ENCODE measurements at regions not wholly inside any gene's neighbourhood (a gene's known extent, or its start where the extent isn't known, plus 50 kb on each side); places are given as distances from the start of the nearest gene placed in this dataset.

DNA sequence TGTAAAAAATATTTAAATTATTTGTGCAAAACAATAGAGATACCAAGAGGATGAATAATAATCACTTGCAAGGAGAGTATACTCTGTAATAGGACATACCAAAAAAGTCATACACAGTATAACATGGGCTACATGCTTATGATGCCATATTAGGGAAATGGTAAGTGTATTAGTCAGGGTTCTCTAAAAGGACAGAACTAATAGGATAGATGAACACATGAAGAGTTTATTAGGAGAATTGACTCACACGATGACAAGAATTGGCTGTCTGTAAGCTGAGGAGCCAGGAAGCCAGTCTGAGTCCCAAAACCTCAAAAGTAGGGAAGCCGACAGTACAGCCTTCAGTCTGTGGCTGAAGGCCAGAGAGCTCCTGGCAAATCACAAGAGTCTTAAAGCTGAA, 151.2 kb downstream of the DTHD1 start:
- H3K4me1 Mint-ChIP-seq = no peaks in the 10 kb centered on the region
- H3K9ac ChIP-seq (ENCODE audit: insufficient read depth, low read length, poor library complexity, severe bottlenecking) = no peak overlapping the region
- no peaks in the 10 kb centered on the region for H3K36me3 ChIP-seq (replicated peaks in 1 of 2; ENCODE audit: control insufficient read depth in 1 of 2, insufficient read depth in 2 of 2, low read length in 2 of 2)
- peaks cover 0 to 3% of the 10 kb centered on the region in 2 donors for H3K9me3 ChIP-seq (replicated peaks in 1 of 2; ENCODE audit: control insufficient read depth in 1 of 2, insufficient read depth in 1 of 2, low read length in 2 of 2)
- no peak overlapping the region for H3K4me3 Mint-ChIP-seq
- H3K4me2 ChIP-seq (replicated peaks; ENCODE audit: extremely low read depth, low read length, poor library complexity, severe bottlenecking) = no peak overlapping the region
- no peak overlapping the region for H3K27ac Mint-ChIP-seq
- no peaks in the 10 kb centered on the region for H3K27me3 ChIP-seq (ENCODE audit: control insufficient read depth in 2 of 2, insufficient read depth in 2 of 2, low read length in 2 of 2)
- no peaks in the 10 kb centered on the region for H4K20me1 ChIP-seq (ENCODE audit: insufficient read depth, low read length)
- peaks cover 3 to 23% (median 7%) of the 10 kb centered on the region in 7 donors for H3K9me3 Mint-ChIP-seq
- no peaks in the 10 kb centered on the region for H3K79me2 ChIP-seq (ENCODE audit: insufficient read depth, low read length)
- no peak overlapping the region for H3K27ac ChIP-seq (ENCODE audit: low read depth in 1 of 2, low read length in 2 of 2)
- H3K36me3 Mint-ChIP-seq = no peaks in the 10 kb centered on the region
- H2AFZ ChIP-seq (ENCODE audit: insufficient read depth, low read depth, low read length, poor library complexity, severe bottlenecking) = no peak overlapping the region
- WGBS (ENCODE audit: insufficient coverage) = 85% methylated on average over 2 of the region's 2 CpGs
- TF ChIP-seq, protein P1, sequence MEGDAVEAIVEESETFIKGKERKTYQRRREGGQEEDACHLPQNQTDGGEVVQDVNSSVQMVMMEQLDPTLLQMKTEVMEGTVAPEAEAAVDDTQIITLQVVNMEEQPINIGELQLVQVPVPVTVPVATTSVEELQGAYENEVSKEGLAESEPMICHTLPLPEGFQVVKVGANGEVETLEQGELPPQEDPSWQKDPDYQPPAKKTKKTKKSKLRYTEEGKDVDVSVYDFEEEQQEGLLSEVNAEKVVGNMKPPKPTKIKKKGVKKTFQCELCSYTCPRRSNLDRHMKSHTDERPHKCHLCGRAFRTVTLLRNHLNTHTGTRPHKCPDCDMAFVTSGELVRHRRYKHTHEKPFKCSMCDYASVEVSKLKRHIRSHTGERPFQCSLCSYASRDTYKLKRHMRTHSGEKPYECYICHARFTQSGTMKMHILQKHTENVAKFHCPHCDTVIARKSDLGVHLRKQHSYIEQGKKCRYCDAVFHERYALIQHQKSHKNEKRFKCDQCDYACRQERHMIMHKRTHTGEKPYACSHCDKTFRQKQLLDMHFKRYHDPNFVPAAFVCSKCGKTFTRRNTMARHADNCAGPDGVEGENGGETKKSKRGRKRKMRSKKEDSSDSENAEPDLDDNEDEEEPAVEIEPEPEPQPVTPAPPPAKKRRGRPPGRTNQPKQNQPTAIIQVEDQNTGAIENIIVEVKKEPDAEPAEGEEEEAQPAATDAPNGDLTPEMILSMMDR (IDR thresholded peaks at IDR 0.05) = no peak
- intact Hi-C loops (cut with micrococcal nuclease) = no loop called here
- no peak for DNase-seq
- H3K4me3 ChIP-seq (replicated peaks in 1 of 3; ENCODE audit: low read depth in 2 of 3, low read length in 3 of 3) = no peak overlapping the region
- H3K4me1 ChIP-seq (ENCODE audit: control insufficient read depth in 1 of 2, insufficient read depth in 2 of 2, low read length in 2 of 2) = no peaks in the 10 kb centered on the region
- peaks cover 5 to 7% (median 5%) of the 10 kb centered on the region in 3 donors for H3K27me3 Mint-ChIP-seq (ENCODE audit: low read depth in 3 of 3)

DNA sequence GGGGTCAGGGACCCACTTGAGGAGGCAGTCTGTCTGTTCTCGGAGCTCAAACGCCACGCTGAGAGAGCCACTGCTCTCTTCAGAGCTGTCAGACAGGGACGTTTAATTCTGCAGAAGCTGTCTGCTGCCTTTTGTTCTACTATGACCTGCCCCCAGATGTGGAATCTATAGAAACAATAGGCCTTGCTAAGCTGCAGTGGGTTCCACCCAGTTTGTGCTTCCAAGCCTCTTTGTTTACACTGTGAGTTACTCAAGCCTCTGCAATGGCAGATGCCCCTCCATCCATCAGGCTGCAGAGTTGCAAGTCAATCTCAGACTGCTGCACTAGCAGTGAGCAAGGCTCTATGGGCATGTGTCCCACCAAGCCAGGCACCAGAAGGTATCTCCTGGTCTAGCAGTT, 158.1 kb downstream of the DTHD1 start:
- no peak overlapping the region for H3K9ac ChIP-seq (ENCODE audit: insufficient read depth, low read length, poor library complexity, severe bottlenecking)
- H3K4me3 Mint-ChIP-seq = no peak overlapping the region
- H3K9me3 ChIP-seq (replicated peaks in 1 of 2; ENCODE audit: control insufficient read depth in 1 of 2, insufficient read depth in 1 of 2, low read length in 2 of 2) = peaks cover 0 to 5% of the 10 kb centered on the region in 2 donors
- no peak overlapping the region for H3K27ac ChIP-seq (ENCODE audit: low read depth in 1 of 2, low read length in 2 of 2)
- H3K4me2 ChIP-seq (replicated peaks; ENCODE audit: extremely low read depth, low read length, poor library complexity, severe bottlenecking) = no peak overlapping the region
- H3K27ac Mint-ChIP-seq = no peak overlapping the region
- H3K79me2 ChIP-seq (ENCODE audit: insufficient read depth, low read length) = no peaks in the 10 kb centered on the region
- H3K36me3 ChIP-seq (replicated peaks in 1 of 2; ENCODE audit: control insufficient read depth in 1 of 2, insufficient read depth in 2 of 2, low read length in 2 of 2) = no peaks in the 10 kb centered on the region
- no peak overlapping the region for H3K4me3 ChIP-seq (replicated peaks in 1 of 3; ENCODE audit: low read depth in 2 of 3, low read length in 3 of 3)
- no peaks in the 10 kb centered on the region for H4K20me1 ChIP-seq (ENCODE audit: insufficient read depth, low read length)
- no peaks in the 10 kb centered on the region for H3K27me3 ChIP-seq (ENCODE audit: control insufficient read depth in 2 of 2, insufficient read depth in 2 of 2, low read length in 2 of 2)
- TF ChIP-seq, protein P1 (IDR thresholded peaks at IDR 0.05) = no peak
- intact Hi-C loops (cut with micrococcal nuclease) = no loop called here
- no peak for DNase-seq
- no peak overlapping the region for H2AFZ ChIP-seq (ENCODE audit: insufficient read depth, low read depth, low read length, poor library complexity, severe bottlenecking)
- peaks cover 5 to 27% (median 12%) of the 10 kb centered on the region in 7 donors for H3K9me3 Mint-ChIP-seq
- no peaks in the 10 kb centered on the region for H3K4me1 Mint-ChIP-seq
- no peaks in the 10 kb centered on the region for H3K4me1 ChIP-seq (ENCODE audit: control insufficient read depth in 1 of 2, insufficient read depth in 2 of 2, low read length in 2 of 2)
- WGBS (ENCODE audit: insufficient coverage) = 100% methylated on average over 3 of the region's 4 CpGs
- peaks cover 1 to 4% (median 3%) of the 10 kb centered on the region in 3 donors for H3K27me3 Mint-ChIP-seq (ENCODE audit: low read depth in 3 of 3)
- no peaks in the 10 kb centered on the region for H3K36me3 Mint-ChIP-seq
